ENCODE measurements at regions not wholly inside any gene's neighbourhood (a gene's known extent, or its start where the extent isn't known, plus 50 kb on each side); places are given as distances from the start of the nearest gene placed in this dataset.

- no peak overlapping the region for H3K9ac ChIP-seq (ENCODE audit: low read depth, low read length)
Observed at GRCh38 chr1:244212797-244213475, 161.9 kb downstream of the ZBTB18 start.

DNA sequence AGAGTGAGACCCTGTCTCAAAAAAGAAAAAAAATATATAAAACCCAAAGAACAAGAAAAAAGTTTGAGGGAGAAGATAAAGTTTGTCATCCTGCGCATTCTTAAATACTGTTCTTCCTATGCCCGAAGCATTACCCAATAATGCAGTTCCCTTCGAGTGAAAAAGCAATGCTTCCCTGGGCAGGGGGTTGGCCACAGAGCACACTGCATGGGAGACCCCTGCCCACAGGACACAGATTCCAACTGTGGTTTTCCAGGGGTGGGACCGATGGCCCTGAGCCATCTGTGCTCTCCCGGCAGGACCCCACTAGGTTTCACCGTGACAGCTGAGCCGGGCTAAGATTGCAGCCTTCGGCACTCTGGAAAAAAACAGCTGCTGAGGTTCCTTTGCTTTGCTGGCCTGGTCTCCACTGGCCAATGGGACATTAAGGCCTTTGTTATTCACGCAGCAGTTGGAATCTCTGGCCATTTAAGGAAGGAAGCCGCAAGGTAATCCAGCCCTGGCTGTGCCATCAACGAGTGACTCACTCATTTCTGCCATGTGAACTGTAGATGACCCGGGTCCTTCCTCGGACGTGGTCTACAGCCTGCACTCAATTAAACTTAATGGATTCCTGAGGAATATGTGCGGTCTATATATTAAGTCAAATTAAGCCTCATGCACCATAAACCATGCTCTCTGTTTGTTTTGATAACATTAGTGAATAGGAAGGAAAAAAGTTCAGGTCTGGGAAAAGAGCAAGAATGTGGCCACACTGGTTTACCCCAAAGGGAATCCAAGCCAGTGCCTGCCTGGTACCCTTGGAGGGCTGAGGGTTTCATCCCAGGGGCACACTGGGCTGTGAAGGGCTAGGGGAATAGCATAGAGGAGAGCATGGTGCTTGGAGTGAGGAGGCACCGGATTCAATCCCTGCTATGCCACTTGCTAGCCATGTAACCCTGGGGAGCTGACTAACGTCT, 163.2 kb downstream of the ZBTB18 start:
- H3K9me3 ChIP-seq (ENCODE audit: control insufficient read depth, insufficient read depth, low read length) = no peaks in the 10 kb centered on the region

More at GRCh38 chr1:244212797-244213475, 161.9 kb downstream of the ZBTB18 start:
- H3K9me3 ChIP-seq (ENCODE audit: control insufficient read depth, insufficient read depth, low read length) = no peaks in the 10 kb centered on the region
- peaks cover 4% of the 10 kb centered on the region; the same call in 1 of the 2 replicates for H3K4me1 ChIP-seq (ENCODE audit: insufficient read depth, low read length)
- H3K36me3 ChIP-seq (ENCODE audit: insufficient read depth, low read length) = no peaks in the 10 kb centered on the region

GRCh38 chr1:244216836-244217235, 165.8 kb downstream of the ZBTB18 start:
- Histone ChIP-seq H3K9me3 (ENCODE audit: control insufficient read depth, insufficient read depth, low read length) (no peaks in the 10 kb centered on the region), H3K9ac (ENCODE audit: low read depth, low read length) (no peak overlapping the region), H3K4me1 (ENCODE audit: insufficient read depth, low read length) (peaks cover 4% of the 10 kb centered on the region; the same call in 1 of the 2 replicates), H3K36me3 (ENCODE audit: insufficient read depth, low read length) (no peaks in the 10 kb centered on the region)

More for the DNA sequence above, 163.2 kb downstream of the ZBTB18 start:
- peaks cover 4% of the 10 kb centered on the region; the same call in 1 of the 2 replicates for H3K4me1 ChIP-seq (ENCODE audit: insufficient read depth, low read length)
- no peak overlapping the region for H3K9ac ChIP-seq (ENCODE audit: low read depth, low read length)
- no peaks in the 10 kb centered on the region for H3K36me3 ChIP-seq (ENCODE audit: insufficient read depth, low read length)

GRCh38 chr1:244217711-244218110, 166.6 kb downstream of the ZBTB18 start:
- H3K36me3 ChIP-seq (ENCODE audit: insufficient read depth, low read length) = no peaks in the 10 kb centered on the region
- no peaks in the 10 kb centered on the region for H3K9me3 ChIP-seq (ENCODE audit: control insufficient read depth, insufficient read depth, low read length)
- H3K4me1 ChIP-seq (ENCODE audit: insufficient read depth, low read length) = peaks cover 4% of the 10 kb centered on the region; the same call in 1 of the 2 replicates
- no peak overlapping the region for H3K9ac ChIP-seq (ENCODE audit: low read depth, low read length)

GRCh38 chr1:244218220-244218619, 167.1 kb downstream of the ZBTB18 start:
- Histone ChIP-seq H3K9me3 (ENCODE audit: control insufficient read depth, insufficient read depth, low read length) (no peaks in the 10 kb centered on the region), H3K4me1 (ENCODE audit: insufficient read depth, low read length) (peaks cover 4% of the 10 kb centered on the region; the same call in 1 of the 2 replicates), H3K36me3 (ENCODE audit: insufficient read depth, low read length) (no peaks in the 10 kb centered on the region), H3K9ac (ENCODE audit: low read depth, low read length) (no peak overlapping the region)

DNA sequence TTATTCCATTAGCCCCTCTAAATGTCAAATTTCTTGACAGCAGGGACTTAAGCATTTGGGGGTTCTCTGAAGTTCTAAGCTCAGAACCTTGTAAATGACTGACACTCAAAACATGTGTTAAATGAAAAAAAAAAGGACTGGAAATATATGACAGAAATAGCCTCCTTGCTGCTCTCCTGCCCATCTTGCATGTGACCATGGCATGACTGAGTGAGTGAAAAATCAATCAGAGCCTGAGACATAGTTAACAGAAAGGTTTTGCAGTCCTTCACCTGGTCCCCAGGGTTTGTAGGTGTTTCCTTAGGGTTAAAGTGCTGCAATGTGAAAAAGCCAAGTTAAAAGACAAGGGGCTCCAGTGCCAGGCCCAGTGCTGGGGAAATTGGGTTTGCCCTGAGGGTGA, 168.1 kb downstream of the ZBTB18 start:
- Histone ChIP-seq H3K9ac (ENCODE audit: low read depth, low read length) (no peak overlapping the region), H3K4me1 (ENCODE audit: insufficient read depth, low read length) (peaks cover 4% of the 10 kb centered on the region; the same call in 1 of the 2 replicates), H3K9me3 (ENCODE audit: control insufficient read depth, insufficient read depth, low read length) (no peaks in the 10 kb centered on the region), H3K36me3 (ENCODE audit: insufficient read depth, low read length) (no peaks in the 10 kb centered on the region)

DNA sequence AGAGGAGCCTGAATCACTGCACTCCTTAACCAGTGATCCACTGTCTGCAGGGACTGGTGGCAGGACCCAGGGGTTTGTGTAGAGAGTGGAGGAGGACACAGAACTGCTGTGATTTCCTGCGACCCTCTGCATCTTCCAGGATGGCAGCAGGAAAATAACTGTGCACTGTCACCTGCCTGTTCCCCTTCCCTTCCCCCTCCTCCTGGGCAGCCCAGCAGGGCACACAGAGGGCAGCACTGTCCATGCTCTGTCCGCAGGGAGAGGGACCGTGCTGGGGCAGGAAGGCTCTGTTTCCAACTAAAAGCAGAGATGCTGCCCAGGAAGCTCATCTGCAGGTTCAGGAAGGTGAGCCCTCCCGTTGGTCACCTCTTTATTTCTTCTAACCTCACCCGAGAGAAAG, 168.7 kb downstream of the ZBTB18 start:
- no peaks in the 10 kb centered on the region for H3K36me3 ChIP-seq (ENCODE audit: insufficient read depth, low read length)
- H3K9ac ChIP-seq (ENCODE audit: low read depth, low read length) = no peak overlapping the region
- no peaks in the 10 kb centered on the region for H3K9me3 ChIP-seq (ENCODE audit: control insufficient read depth, insufficient read depth, low read length)
- H3K4me1 ChIP-seq (ENCODE audit: insufficient read depth, low read length) = peaks cover under 1% of the 10 kb centered on the region; the same call in 1 of the 2 replicates

- no peaks in the 10 kb centered on the region for H3K4me1 ChIP-seq (ENCODE audit: insufficient read depth, low read length)
- H3K36me3 ChIP-seq (ENCODE audit: insufficient read depth, low read length) = no peaks in the 10 kb centered on the region
- H3K9ac ChIP-seq (ENCODE audit: low read depth, low read length) = no peak overlapping the region
- no peaks in the 10 kb centered on the region for H3K9me3 ChIP-seq (ENCODE audit: control insufficient read depth, insufficient read depth, low read length)
Observed at GRCh38 chr1:244220410-244220809, 169.3 kb downstream of the ZBTB18 start.

- H3K4me1 ChIP-seq (ENCODE audit: insufficient read depth, low read length) = no peaks in the 10 kb centered on the region
- no peaks in the 10 kb centered on the region for H3K9me3 ChIP-seq (ENCODE audit: control insufficient read depth, insufficient read depth, low read length)
- no peak overlapping the region for H3K9ac ChIP-seq (ENCODE audit: low read depth, low read length)
- no peaks in the 10 kb centered on the region for H3K36me3 ChIP-seq (ENCODE audit: insufficient read depth, low read length)
Observed at GRCh38 chr1:244221991-244222390, 170.9 kb downstream of the ZBTB18 start.

GRCh38 chr1:244224487-244225430, 173.7 kb downstream of the ZBTB18 start:
- Histone ChIP-seq H3K9me3 (ENCODE audit: control insufficient read depth, insufficient read depth, low read length) (no peaks in the 10 kb centered on the region), H3K9ac (ENCODE audit: low read depth, low read length) (no peak overlapping the region), H3K4me1 (ENCODE audit: insufficient read depth, low read length) (no peaks in the 10 kb centered on the region), H3K36me3 (ENCODE audit: insufficient read depth, low read length) (no peaks in the 10 kb centered on the region)

DNA sequence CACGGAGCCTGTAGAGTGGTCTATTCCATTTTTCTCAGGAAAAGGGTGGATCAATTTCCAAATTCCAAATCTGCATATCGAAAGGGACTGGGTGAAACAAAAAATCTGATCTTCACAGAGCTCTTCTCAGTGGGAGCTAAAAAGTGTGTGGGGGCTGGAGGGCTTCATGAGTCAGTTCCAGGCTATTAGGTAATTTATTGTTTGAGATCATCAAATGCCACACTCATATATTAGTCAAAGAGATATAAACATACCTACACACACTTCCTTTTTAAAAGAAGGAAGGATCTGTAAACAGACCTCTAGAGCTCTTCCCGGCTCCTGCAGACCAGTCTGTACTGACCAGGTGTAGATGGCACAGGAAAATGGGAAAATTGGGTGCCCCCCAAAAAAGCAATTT, 175.4 kb downstream of the ZBTB18 start:
- Histone ChIP-seq H3K9ac (ENCODE audit: low read depth, low read length) (no peak overlapping the region), H3K36me3 (ENCODE audit: insufficient read depth, low read length) (no peaks in the 10 kb centered on the region), H3K9me3 (ENCODE audit: control insufficient read depth, insufficient read depth, low read length) (no peaks in the 10 kb centered on the region), H3K4me1 (ENCODE audit: insufficient read depth, low read length) (peaks cover 3% of the 10 kb centered on the region; the same call in 1 of the 2 replicates)

GRCh38 chr1:244230470-244230869, 179.4 kb downstream of the ZBTB18 start:
- Histone ChIP-seq H3K4me1 (ENCODE audit: insufficient read depth, low read length) (peaks cover 14% of the 10 kb centered on the region), H3K9me3 (ENCODE audit: control insufficient read depth, insufficient read depth, low read length) (no peaks in the 10 kb centered on the region), H3K9ac (ENCODE audit: low read depth, low read length) (no peak overlapping the region), H3K36me3 (ENCODE audit: insufficient read depth, low read length) (no peaks in the 10 kb centered on the region)

GRCh38 chr1:244231193-244231571, 180.1 kb downstream of the ZBTB18 start:
- H3K4me1 ChIP-seq (ENCODE audit: insufficient read depth, low read length) = peaks cover 14% of the 10 kb centered on the region
- peak overlapping the region; percentile 34; the same call in 1 of the 2 replicates for H3K9ac ChIP-seq (ENCODE audit: low read depth, low read length)
- H3K36me3 ChIP-seq (ENCODE audit: insufficient read depth, low read length) = no peaks in the 10 kb centered on the region
- H3K9me3 ChIP-seq (ENCODE audit: control insufficient read depth, insufficient read depth, low read length) = no peaks in the 10 kb centered on the region
